ENCODE measurements at regions not wholly inside any gene's neighbourhood (a gene's known extent, or its start where the extent isn't known, plus 50 kb on each side); places are given as distances from the start of the nearest gene placed in this dataset.

GRCh38 chr13:27370305-27370872 lies 54.0 kb upstream of the GTF3A start:
- DNase-seq (ENCODE audit: low read depth), result no peak

- DNase-seq (ENCODE audit: low read depth), result no peak
Measured at GRCh38 chr13:27371932-27372331, 52.5 kb upstream of the GTF3A start.

- DNase-seq (ENCODE audit: low read depth), result no peak
Measured at GRCh38 chr13:27372896-27373295, 51.5 kb upstream of the GTF3A start.

- DNase-seq (ENCODE audit: low read depth), result no peak
Measured at GRCh38 chr13:27374126-27374613, 50.2 kb upstream of the GTF3A start.
